Fibroblast of villous mesenchyme (primary cell): ENCODE measurements at regions not wholly inside any gene's neighbourhood (a gene's known extent, or its start where the extent isn't known, plus 50 kb on each side); places are given as distances from the start of the nearest gene placed in this dataset.

Experiments
- DNase-seq: peaks from one replicate; pipeline ENCODE4 v3.0.0-alpha.2; 2010; ENCODE audit warnings: low read depth
- H3K4me3 ChIP-seq: 2 replicates; pipeline ENCODE4 v1.5.1; 2011; ENCODE audit warnings: low read depth, mild to moderate bottlenecking, low read length
- CTCF ChIP-seq: IDR thresholded peaks from 2 replicates; pipeline ENCODE4 v1.5.1; 2012; ENCODE audit warnings: low read depth, mild to moderate bottlenecking, low read length; ENCODE audit not compliant: insufficient read depth

DNA sequence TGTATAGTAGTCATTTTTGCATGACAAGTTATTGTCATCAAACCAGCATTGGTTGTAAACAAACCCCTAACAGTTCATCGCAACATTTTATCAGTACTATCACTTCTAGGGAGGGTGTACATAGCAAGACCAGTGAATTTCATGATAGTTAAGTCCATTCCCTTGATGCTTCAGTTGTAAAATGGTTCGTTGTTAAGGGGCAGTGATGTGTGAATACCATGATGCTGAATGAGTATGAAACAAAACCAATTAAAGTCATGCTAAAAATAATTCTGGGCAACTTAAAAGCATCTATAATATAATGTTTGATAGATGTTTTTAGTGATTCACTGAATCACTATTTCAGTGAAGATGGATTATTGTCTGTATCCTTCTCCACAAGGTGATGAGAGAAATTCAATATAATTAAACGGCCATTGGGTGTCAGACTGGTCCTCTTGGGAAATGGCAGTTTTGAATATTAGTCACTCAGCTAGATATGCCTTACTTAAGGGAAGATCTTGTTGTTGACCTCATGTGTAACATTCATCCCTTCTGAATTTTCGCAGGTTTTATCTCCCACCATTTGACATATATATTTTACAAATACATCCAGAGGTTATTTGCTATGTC lies 742.2 kb upstream of the TMPRSS15 start:
- H3K4me3 ChIP-seq, result no peak overlapping the region
- no peak for DNase-seq
- no peak for TF ChIP-seq CTCF

DNA sequence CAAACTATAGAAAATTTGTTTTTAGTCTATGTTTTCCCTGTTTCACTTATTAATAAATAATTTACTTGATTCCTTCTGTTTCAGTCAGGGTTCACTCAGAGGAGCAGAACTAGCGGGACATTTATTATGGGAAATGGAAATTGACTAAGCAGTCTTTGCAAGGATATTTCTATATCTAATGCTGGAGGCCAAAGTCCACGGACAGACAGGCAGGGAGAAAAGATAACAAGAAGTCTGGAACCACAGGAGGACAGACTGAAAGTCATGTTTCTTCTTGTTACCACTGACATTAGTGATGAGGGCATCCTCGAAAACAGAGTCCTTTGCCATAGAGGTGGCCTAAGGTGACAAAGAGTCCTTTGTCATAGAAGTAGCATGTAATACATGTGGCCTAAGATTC lies 744.5 kb upstream of the TMPRSS15 start:
- no peak for TF ChIP-seq CTCF
- no peak overlapping the region for H3K4me3 ChIP-seq
- DNase-seq, result no peak

GRCh38 chr21:19171585-19171984 lies 768.0 kb upstream of the TMPRSS15 start:
- no peak for DNase-seq
- no peak for TF ChIP-seq CTCF

GRCh38 chr21:19181604-19182140 lies 778.1 kb upstream of the TMPRSS15 start:
- no peak for DNase-seq
- no peak for TF ChIP-seq CTCF
- no peak overlapping the region for H3K4me3 ChIP-seq

More at GRCh38 chr21:19171585-19171984, 768.0 kb upstream of the TMPRSS15 start:
- no peak overlapping the region for H3K4me3 ChIP-seq

DNA sequence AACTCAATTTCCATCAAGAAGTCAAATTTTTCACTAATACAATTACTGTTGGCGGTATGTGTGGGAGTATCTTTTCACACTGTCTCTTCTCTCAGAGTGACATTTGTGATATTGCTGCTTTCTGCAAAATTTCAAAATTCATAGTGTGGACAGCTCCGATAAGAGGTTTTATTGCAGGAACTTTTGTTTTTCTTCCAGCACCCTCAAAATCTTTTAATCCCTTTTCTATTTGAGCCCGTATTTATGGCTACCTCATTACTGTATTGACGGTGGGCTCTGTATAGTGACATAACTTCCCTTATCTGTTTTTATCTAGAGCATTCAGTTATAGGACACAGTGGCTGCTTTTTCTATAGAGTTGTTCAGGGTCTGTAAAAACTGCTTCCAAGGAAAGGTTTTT lies 794.4 kb upstream of the TMPRSS15 start:
- H3K4me3 ChIP-seq, result no peak overlapping the region
- TF ChIP-seq CTCF, result no peak
- no peak for DNase-seq

DNA sequence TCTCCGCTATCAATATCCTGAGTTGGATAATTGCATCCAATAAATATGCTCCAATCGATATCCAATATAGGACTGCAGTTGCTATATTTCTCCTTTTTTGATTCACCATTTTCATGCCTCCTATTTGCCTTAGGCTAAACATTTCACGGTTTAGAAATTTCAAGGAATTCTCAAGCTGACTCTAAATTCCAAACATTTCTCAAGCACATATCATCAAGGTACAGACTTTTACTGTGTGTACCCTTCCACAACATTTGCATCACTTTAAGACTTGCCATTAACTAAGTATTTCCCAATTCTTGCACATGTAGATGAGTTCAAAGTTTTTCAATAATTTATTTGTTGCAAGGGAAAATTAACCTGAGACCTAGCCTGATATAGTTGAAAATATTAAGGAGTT lies 795.2 kb upstream of the TMPRSS15 start:
- no peak for DNase-seq
- no peak for TF ChIP-seq CTCF
- H3K4me3 ChIP-seq, result no peak overlapping the region

GRCh38 chr21:19218163-19218562 lies 814.6 kb upstream of the TMPRSS15 start:
- TF ChIP-seq CTCF, result no peak
- H3K4me3 ChIP-seq, result no peak overlapping the region
- DNase-seq, result no peak
